Fibroblast of lung (primary cell): ENCODE measurements at regions not wholly inside any gene's neighbourhood (a gene's known extent, or its start where the extent isn't known, plus 50 kb on each side); places are given as distances from the start of the nearest gene placed in this dataset.

Experiments used
- DNase-seq, 2 donors: peaks; one replicate each; pipeline versions ENCODE4 v3.0.0 to v3.0.0-alpha.2; 2010; ENCODE audit warnings: low read depth in 2 of 2
- H2AFZ ChIP-seq: 2 replicates; pipeline ENCODE4 v1.5.1; 2012; ENCODE audit warnings: low read length, control low read depth, inconsistent platforms
- H3K27ac ChIP-seq: 2 replicates; pipeline ENCODE4 v1.5.1; 2011; ENCODE audit warnings: low read length, control low read depth; ENCODE audit not compliant: insufficient read depth
- H3K27me3 ChIP-seq: 2 replicates; pipeline ENCODE4 v1.5.1; 2011; ENCODE audit warnings: mild to moderate bottlenecking, low read length; ENCODE audit not compliant: control insufficient read depth, insufficient read depth
- H3K36me3 ChIP-seq: 2 replicates; pipeline ENCODE4 v1.5.1; 2011; ENCODE audit warnings: low read length; ENCODE audit not compliant: control insufficient read depth, insufficient read depth
- H3K4me1 ChIP-seq: 2 replicates; pipeline ENCODE4 v1.5.1; 2011; ENCODE audit warnings: low read length; ENCODE audit not compliant: control insufficient read depth, insufficient read depth; ENCODE audit errors: extremely low read depth
- H3K4me2 ChIP-seq: 2 replicates; pipeline ENCODE4 v1.5.1; 2011; ENCODE audit warnings: low read length, control low read depth; ENCODE audit not compliant: insufficient read depth; ENCODE audit errors: extremely low read depth
- H3K4me3 ChIP-seq, 4 experiments: fragments of 200-600 bp in 1 of 4; sonication (generic) in 1 of 4; replicated peaks in 1 of 4; 2 replicates each; pipeline ENCODE4 v1.5.1; 2011 to 2016; ENCODE audit warnings: low read length in 4 of 4, low read depth in 3 of 4, mild to moderate bottlenecking in 3 of 4, control low read depth in 2 of 4, inconsistent platforms in 1 of 4, mixed read lengths in 1 of 4; ENCODE audit not compliant: insufficient read depth in 1 of 4; ENCODE audit errors: control extremely low read depth in 1 of 4
- H3K79me2 ChIP-seq: 2 replicates; pipeline ENCODE4 v1.5.1; 2012; ENCODE audit warnings: mild to moderate bottlenecking, low read length, inconsistent platforms; ENCODE audit not compliant: control insufficient read depth, insufficient read depth
- H3K9ac ChIP-seq: 2 replicates; pipeline ENCODE4 v1.5.1; 2011; ENCODE audit warnings: mild to moderate bottlenecking, low read length, control low read depth; ENCODE audit not compliant: insufficient read depth
- H3K9me3 ChIP-seq: 2 replicates; pipeline ENCODE4 v1.5.1; 2012; ENCODE audit warnings: low read depth, low read length; ENCODE audit not compliant: control insufficient read depth, insufficient read depth
- H4K20me1 ChIP-seq: 2 replicates; pipeline ENCODE4 v1.5.1; 2011; ENCODE audit warnings: low read length; ENCODE audit not compliant: control insufficient read depth, insufficient read depth; ENCODE audit errors: extremely low read depth
- CTCF ChIP-seq, 2 donors: IDR thresholded peaks in 1 of 2; conservative IDR thresholded peaks in 1 of 2; 1 replicate in 1 of 2; 2 replicates in 1 of 2; pipeline ENCODE4 v1.5.1; 2011 to 2012; ENCODE audit warnings: low read length in 2 of 2, control low read depth in 1 of 2, inconsistent platforms in 1 of 2, low read depth in 1 of 2, mild to moderate bottlenecking in 1 of 2
- EZH2 ChIP-seq: IDR thresholded peaks from 2 replicates; pipeline ENCODE4 v1.5.1; 2012; ENCODE audit warnings: low read length, control low read depth, mild to moderate bottlenecking; ENCODE audit errors: missing control alignments

GRCh38 chr6:165732696-165733488 lies 69.9 kb upstream of the PDE10A start:
- Histone ChIP-seq H4K20me1 (no peaks in the 10 kb centered on the region), H3K4me1 (no peaks in the 10 kb centered on the region), H3K9me3 (no peaks in the 10 kb centered on the region), H2AFZ (no peak overlapping the region), H3K9ac (no peak overlapping the region), H3K4me3 (no peak overlapping the region), H3K27me3 (no peaks in the 10 kb centered on the region), H3K79me2 (no peaks in the 10 kb centered on the region), H3K4me2 (no peak overlapping the region), H3K27ac (no peak overlapping the region), H3K36me3 (no peaks in the 10 kb centered on the region)
- DNase-seq, result no peak
- no peak for TF ChIP-seq CTCF (conservative IDR thresholded peaks at IDR 0.05 in 1 of 2, IDR thresholded peaks at IDR 0.05 in 1 of 2; ENCODE audit: low read depth in 1 of 2, low read length in 2 of 2)
- TF ChIP-seq EZH2, result no peak

- H3K4me2 ChIP-seq, result no peak overlapping the region
- no peaks in the 10 kb centered on the region for H3K27me3 ChIP-seq
- no peaks in the 10 kb centered on the region for H3K9me3 ChIP-seq
- no peaks in the 10 kb centered on the region for H3K79me2 ChIP-seq
- TF ChIP-seq EZH2 (no peak), CTCF (conservative IDR thresholded peaks at IDR 0.05 in 1 of 2, IDR thresholded peaks at IDR 0.05 in 1 of 2; ENCODE audit: low read depth in 1 of 2, low read length in 2 of 2) (peak; percentile 17 to 59)
- no peak overlapping the region for H2AFZ ChIP-seq
- no peak overlapping the region for H3K4me3 ChIP-seq
- H3K4me1 ChIP-seq, result no peaks in the 10 kb centered on the region
- H4K20me1 ChIP-seq, result no peaks in the 10 kb centered on the region
- H3K27ac ChIP-seq, result no peak overlapping the region
- peak in 1 of 2 donors; percentile 7 for DNase-seq
- H3K36me3 ChIP-seq, result no peaks in the 10 kb centered on the region
- H3K9ac ChIP-seq, result no peak overlapping the region
These were observed 66.4 kb upstream of the PDE10A start for GRCh38 chr6:165729307-165729936.

- H3K27me3 ChIP-seq, result no peaks in the 10 kb centered on the region
- H2AFZ ChIP-seq, result no peak overlapping the region
- H3K9me3 ChIP-seq, result no peaks in the 10 kb centered on the region
- H3K79me2 ChIP-seq, result no peaks in the 10 kb centered on the region
- no peak overlapping the region for H3K4me3 ChIP-seq
- TF ChIP-seq EZH2 (no peak), CTCF (conservative IDR thresholded peaks at IDR 0.05 in 1 of 2, IDR thresholded peaks at IDR 0.05 in 1 of 2; ENCODE audit: low read depth in 1 of 2, low read length in 2 of 2) (no peak)
- no peaks in the 10 kb centered on the region for H3K36me3 ChIP-seq
- no peaks in the 10 kb centered on the region for H4K20me1 ChIP-seq
- no peak overlapping the region for H3K27ac ChIP-seq
- H3K4me2 ChIP-seq, result no peak overlapping the region
- no peak overlapping the region for H3K9ac ChIP-seq
- no peak for DNase-seq
- H3K4me1 ChIP-seq, result no peaks in the 10 kb centered on the region
These were observed 65.2 kb upstream of the PDE10A start for GRCh38 chr6:165728216-165728615.
